ENCODE measurements at regions not wholly inside any gene's neighbourhood (a gene's known extent, or its start where the extent isn't known, plus 50 kb on each side); places are given as distances from the start of the nearest gene placed in this dataset.

DNA sequence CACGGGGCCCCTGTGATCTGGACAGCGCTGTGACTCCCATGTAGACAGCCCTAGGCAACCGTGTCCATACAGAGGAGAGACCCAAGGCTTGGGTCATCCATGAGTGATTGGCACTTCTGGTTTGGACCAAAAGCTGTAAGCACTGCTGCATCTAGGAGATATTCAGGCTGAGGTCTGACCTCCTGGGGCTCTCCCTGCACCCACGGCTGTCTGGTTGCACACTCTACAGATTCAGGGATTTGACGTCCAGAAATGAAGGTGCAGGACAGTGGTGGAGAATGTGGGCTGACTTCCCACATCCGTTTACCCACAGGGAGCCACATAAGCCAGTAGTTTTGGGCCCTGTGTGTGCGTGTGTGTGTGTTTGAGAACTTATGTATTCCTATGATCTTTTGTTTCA lies 76.2 kb upstream of the ARHGEF7 start:
- no peak for DNase-seq (ENCODE audit: low read depth)
- TF ChIP-seq, protein P1, sequence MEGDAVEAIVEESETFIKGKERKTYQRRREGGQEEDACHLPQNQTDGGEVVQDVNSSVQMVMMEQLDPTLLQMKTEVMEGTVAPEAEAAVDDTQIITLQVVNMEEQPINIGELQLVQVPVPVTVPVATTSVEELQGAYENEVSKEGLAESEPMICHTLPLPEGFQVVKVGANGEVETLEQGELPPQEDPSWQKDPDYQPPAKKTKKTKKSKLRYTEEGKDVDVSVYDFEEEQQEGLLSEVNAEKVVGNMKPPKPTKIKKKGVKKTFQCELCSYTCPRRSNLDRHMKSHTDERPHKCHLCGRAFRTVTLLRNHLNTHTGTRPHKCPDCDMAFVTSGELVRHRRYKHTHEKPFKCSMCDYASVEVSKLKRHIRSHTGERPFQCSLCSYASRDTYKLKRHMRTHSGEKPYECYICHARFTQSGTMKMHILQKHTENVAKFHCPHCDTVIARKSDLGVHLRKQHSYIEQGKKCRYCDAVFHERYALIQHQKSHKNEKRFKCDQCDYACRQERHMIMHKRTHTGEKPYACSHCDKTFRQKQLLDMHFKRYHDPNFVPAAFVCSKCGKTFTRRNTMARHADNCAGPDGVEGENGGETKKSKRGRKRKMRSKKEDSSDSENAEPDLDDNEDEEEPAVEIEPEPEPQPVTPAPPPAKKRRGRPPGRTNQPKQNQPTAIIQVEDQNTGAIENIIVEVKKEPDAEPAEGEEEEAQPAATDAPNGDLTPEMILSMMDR (IDR thresholded peaks at IDR 0.05; ENCODE audit: insufficient read depth, low read depth, low read length), result no peak
- H3K4me3 ChIP-seq (ENCODE audit: low read depth, low read length), result no peak overlapping the region

- DNase-seq (ENCODE audit: low read depth), result no peak
- no peak overlapping the region for H3K4me3 ChIP-seq (ENCODE audit: low read depth, low read length)
- TF ChIP-seq, protein P1 (IDR thresholded peaks at IDR 0.05; ENCODE audit: insufficient read depth, low read depth, low read length), result no peak
Measured at GRCh38 chr13:111037927-111038326, 77.2 kb upstream of the ARHGEF7 start.

DNA sequence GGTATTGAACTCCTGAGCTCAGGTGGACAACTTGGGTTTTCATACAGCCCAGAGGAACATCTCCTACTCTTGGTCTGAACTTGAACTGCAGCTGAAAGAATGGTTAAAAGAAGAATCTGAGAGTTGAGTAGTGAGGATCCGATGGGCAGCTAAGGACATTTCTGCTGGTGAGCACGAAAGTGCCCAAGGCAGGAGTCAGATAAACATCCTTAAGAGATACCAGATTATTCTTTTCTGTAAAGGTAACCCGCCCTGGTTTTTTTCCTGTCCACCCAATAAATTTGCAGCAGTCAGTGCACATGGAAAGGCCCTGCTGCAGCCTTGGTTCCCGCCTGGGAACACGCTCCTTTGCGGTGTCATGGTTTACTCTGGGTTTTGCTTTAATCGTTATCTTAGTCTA lies 78.4 kb upstream of the ARHGEF7 start:
- H3K4me3 ChIP-seq (ENCODE audit: low read depth, low read length), result no peak overlapping the region
- TF ChIP-seq, protein P1 (IDR thresholded peaks at IDR 0.05; ENCODE audit: insufficient read depth, low read depth, low read length), result no peak
- DNase-seq (ENCODE audit: low read depth), result no peak

DNA sequence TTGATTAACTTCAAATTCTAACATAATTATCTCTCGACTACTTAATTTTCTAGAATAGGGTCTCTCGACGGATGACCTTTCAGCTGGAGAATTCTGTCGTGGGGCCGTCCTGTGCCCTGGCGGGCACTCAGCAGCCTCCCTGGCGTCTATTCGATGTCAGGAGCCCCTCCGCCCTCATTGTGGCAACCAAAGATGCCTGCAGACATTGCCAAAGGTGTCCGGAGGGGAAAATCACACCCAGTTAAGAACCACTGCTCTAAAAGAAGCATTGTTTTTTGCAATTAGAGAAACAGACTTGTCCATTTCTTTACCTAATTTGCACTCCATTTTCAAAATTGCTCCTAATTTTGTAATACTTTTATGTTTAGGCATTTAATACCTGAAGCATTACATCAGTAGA lies 79.2 kb upstream of the ARHGEF7 start:
- DNase-seq (ENCODE audit: low read depth), result no peak

GRCh38 chr13:111034811-111035210 lies 80.3 kb upstream of the ARHGEF7 start:
- TF ChIP-seq, protein P1 (IDR thresholded peaks at IDR 0.05; ENCODE audit: insufficient read depth, low read depth, low read length), result no peak
- H3K4me3 ChIP-seq (ENCODE audit: low read depth, low read length), result no peak overlapping the region
- peak; percentile 56 for DNase-seq (ENCODE audit: low read depth)

More for the DNA sequence above, 79.2 kb upstream of the ARHGEF7 start:
- TF ChIP-seq, protein P1 (IDR thresholded peaks at IDR 0.05; ENCODE audit: insufficient read depth, low read depth, low read length), result no peak
- H3K4me3 ChIP-seq (ENCODE audit: low read depth, low read length), result no peak overlapping the region

DNA sequence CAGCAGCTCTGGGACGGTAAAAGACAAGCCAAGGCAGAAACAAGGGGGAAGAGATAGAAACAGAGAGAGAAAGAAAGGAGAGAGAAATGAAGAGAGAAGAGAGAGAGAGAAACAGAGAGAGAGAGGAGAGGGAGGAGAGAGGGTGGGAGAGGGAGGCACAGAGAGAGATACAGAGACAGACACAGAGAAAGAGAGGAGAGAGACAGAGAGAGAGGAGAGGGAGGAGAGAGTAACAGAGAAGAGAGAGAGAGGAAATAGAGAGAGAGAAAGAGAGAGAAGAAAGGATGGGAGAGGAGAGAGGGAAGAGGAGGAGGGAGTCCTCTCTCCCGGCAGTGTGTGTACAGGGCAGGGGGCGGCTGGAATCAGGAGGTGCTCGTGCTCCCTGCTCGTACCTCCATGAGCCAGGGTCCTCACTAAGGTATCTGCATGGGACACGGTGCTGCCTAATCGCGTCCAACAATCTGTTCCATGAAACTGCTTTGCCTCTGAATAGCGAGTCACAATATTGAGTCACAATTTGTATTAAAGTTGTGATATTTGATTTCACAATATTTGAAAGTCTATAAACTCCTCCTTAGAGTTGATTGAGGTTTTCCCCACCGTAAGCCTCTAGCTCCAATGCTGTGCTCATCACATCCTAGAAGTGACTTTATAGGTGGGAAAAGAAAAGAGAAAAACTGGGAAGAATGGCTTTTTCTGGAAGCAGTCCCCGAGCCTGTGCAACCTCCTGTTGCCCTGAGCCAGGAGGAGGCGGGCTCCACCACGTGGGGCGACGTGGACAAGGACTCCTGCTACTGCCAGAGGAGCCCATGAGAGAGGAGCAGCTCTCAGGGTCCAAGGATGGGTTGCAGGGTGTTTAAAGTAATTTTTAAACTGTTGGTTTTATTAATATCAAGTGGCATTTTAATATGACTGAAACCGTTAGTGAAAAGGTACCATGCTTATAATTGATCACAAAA lies 81.7 kb upstream of the ARHGEF7 start:
- DNase-seq (ENCODE audit: low read depth), result peak; percentile 2

More for the DNA sequence above, 81.7 kb upstream of the ARHGEF7 start:
- H3K4me3 ChIP-seq (ENCODE audit: low read depth, low read length), result no peak overlapping the region
- TF ChIP-seq, protein P1 (IDR thresholded peaks at IDR 0.05; ENCODE audit: insufficient read depth, low read depth, low read length), result no peak
